ENCODE measurements at regions not wholly inside any gene's neighbourhood (a gene's known extent, or its start where the extent isn't known, plus 50 kb on each side); places are given as distances from the start of the nearest gene placed in this dataset.
A peak's percentile ranks its signal among the peaks of the same experiment; 100 is the strongest.

GRCh38 chr2:190767821-190768220 is 112.8 kb upstream of the GLS start:
- CTCF ChIA-PET: interaction anchor here (0.7 kb wide), 1 partner anchor 40 kb away, joined by 3 read pairs; no protein-coding TSS in a partner anchor
- no peak overlapping the region for H3K4me3 Mint-ChIP-seq
- H3K36me3 Mint-ChIP-seq (ENCODE audit: low read depth): no peaks in the 10 kb centered on the region
- DNase-seq: no peak
- intact Hi-C loops (cut with micrococcal nuclease): loop anchor here (10.0 kb wide), 1 partner anchor 233 kb away; the partner anchor contains the start of gene NEMP2
- POLR2A ChIA-PET: no interaction called here
- no peaks in the 10 kb centered on the region for H3K27me3 Mint-ChIP-seq
- TF ChIP-seq, protein P1, sequence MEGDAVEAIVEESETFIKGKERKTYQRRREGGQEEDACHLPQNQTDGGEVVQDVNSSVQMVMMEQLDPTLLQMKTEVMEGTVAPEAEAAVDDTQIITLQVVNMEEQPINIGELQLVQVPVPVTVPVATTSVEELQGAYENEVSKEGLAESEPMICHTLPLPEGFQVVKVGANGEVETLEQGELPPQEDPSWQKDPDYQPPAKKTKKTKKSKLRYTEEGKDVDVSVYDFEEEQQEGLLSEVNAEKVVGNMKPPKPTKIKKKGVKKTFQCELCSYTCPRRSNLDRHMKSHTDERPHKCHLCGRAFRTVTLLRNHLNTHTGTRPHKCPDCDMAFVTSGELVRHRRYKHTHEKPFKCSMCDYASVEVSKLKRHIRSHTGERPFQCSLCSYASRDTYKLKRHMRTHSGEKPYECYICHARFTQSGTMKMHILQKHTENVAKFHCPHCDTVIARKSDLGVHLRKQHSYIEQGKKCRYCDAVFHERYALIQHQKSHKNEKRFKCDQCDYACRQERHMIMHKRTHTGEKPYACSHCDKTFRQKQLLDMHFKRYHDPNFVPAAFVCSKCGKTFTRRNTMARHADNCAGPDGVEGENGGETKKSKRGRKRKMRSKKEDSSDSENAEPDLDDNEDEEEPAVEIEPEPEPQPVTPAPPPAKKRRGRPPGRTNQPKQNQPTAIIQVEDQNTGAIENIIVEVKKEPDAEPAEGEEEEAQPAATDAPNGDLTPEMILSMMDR (IDR thresholded peaks at IDR 0.05): no peak
- H3K27ac Mint-ChIP-seq: no peak overlapping the region
- ATAC-seq: no peak
- H3K9me3 Mint-ChIP-seq: no peaks in the 10 kb centered on the region
- peaks cover 30% of the 10 kb centered on the region for H3K4me1 Mint-ChIP-seq (ENCODE audit: low read depth)

DNA sequence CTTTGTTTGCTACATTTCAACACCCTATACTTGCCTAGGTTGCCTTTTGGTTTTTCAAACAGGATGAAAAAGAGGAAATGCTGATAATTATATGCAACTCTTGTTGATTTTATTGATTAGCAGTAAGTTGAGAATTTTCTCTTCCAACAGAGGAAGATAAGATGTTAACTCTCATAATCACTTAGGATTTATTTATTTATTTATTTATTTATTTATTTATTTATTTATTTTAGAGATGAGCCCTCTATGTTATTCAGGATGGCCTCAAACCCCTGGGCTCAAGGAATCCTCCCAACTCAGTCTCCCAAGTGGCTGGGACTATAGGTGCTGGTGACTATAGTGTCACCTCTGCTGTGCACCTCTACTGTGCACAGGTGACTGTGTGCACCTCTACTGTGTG is 111.4 kb upstream of the GLS start:
- no peak for ATAC-seq
- intact Hi-C loops (cut with micrococcal nuclease): loop anchor here (10.0 kb wide), 1 partner anchor 234 kb away; the partner anchor contains the start of gene NEMP2
- ChIA-PET CTCF (no interaction called here), POLR2A (no interaction called here)
- H3K27me3 Mint-ChIP-seq: no peaks in the 10 kb centered on the region
- no peak for DNase-seq
- no peak overlapping the region for H3K4me3 Mint-ChIP-seq
- H3K4me1 Mint-ChIP-seq (ENCODE audit: low read depth): peaks cover 20% of the 10 kb centered on the region
- no peaks in the 10 kb centered on the region for H3K36me3 Mint-ChIP-seq (ENCODE audit: low read depth)
- H3K27ac Mint-ChIP-seq: no peak overlapping the region
- H3K9me3 Mint-ChIP-seq: no peaks in the 10 kb centered on the region
- TF ChIP-seq, protein P1 (IDR thresholded peaks at IDR 0.05): no peak

GRCh38 chr2:190771726-190772125 is 108.9 kb upstream of the GLS start:
- intact Hi-C loops (cut with micrococcal nuclease): no loop called here
- ATAC-seq (no peak), DNase-seq (no peak)
- H3K4me1 Mint-ChIP-seq (ENCODE audit: low read depth): peaks cover 3% of the 10 kb centered on the region
- POLR2A ChIA-PET: no interaction called here
- H3K9me3 Mint-ChIP-seq: no peaks in the 10 kb centered on the region
- TF ChIP-seq, protein P1 (IDR thresholded peaks at IDR 0.05): no peak
- peaks cover 2% of the 10 kb centered on the region for H3K27me3 Mint-ChIP-seq
- no peak overlapping the region for H3K27ac Mint-ChIP-seq
- CTCF ChIA-PET: no interaction called here
- no peak overlapping the region for H3K4me3 Mint-ChIP-seq
- no peaks in the 10 kb centered on the region for H3K36me3 Mint-ChIP-seq (ENCODE audit: low read depth)

DNA sequence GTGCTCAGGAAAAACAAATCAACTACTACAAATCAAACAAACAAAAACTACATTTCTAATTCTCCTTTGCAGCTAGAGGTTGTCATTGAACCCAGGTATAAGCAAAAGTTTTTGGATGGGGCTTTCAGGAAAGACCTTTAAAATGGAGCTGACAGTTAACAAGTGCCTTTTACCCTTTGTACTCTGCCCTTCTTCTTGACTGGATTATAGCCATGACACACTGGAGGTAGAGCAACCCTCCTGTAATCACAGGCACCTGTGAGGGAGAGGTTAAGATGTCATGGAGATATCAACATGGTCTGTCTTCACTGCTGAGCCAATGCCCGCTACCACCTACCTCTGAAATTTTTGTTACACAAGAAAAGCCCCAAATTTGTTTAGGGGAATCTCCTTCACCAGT is 100.0 kb upstream of the GLS start:
- Mint-ChIP-seq H3K36me3 (ENCODE audit: low read depth) (no peaks in the 10 kb centered on the region), H3K27ac (no peak overlapping the region), H3K9me3 (peaks cover 4% of the 10 kb centered on the region), H3K27me3 (peaks cover 5% of the 10 kb centered on the region), H3K4me3 (no peak overlapping the region), H3K4me1 (ENCODE audit: low read depth) (peaks cover 17% of the 10 kb centered on the region)
- intact Hi-C loops (cut with micrococcal nuclease): loop anchor here (10.0 kb wide), 1 partner anchor 164 kb away; no protein-coding TSS in a partner anchor
- DNase-seq (no peak), ATAC-seq (no peak)
- POLR2A ChIA-PET: interaction anchor here (0.7 to 1.3 kb wide), 2 partner anchors 15 to 166 kb away, joined by 3 read pairs; no protein-coding TSS in a partner anchor
- TF ChIP-seq, protein P1 (IDR thresholded peaks at IDR 0.05): no peak
- CTCF ChIA-PET: interaction anchor here (0.6 to 6.7 kb wide), 31 partner anchors 8 to 443 kb away, joined by 3 to 62 read pairs (median 4); no protein-coding TSS in a partner anchor

GRCh38 chr2:190781604-190782198 is 98.9 kb upstream of the GLS start:
- peaks cover 25% of the 10 kb centered on the region for H3K4me1 Mint-ChIP-seq (ENCODE audit: low read depth)
- H3K4me3 Mint-ChIP-seq: no peak overlapping the region
- ChIA-PET POLR2A (no interaction called here), CTCF (interaction anchor here (0.7 to 6.7 kb wide), 30 partner anchors 10 to 379 kb away, joined by 3 to 62 read pairs (median 4); no protein-coding TSS in a partner anchor)
- ATAC-seq (peak; percentile 55), DNase-seq (peak; percentile 70)
- peaks cover 3% of the 10 kb centered on the region for H3K27me3 Mint-ChIP-seq
- TF ChIP-seq, protein P1 (IDR thresholded peaks at IDR 0.05): peak; percentile 82
- H3K9me3 Mint-ChIP-seq: peaks cover 4% of the 10 kb centered on the region
- H3K27ac Mint-ChIP-seq: no peak overlapping the region
- H3K36me3 Mint-ChIP-seq (ENCODE audit: low read depth): no peaks in the 10 kb centered on the region
- intact Hi-C loops (cut with micrococcal nuclease): loop anchor here (10.0 kb wide), 1 partner anchor 163 kb away; no protein-coding TSS in a partner anchor
